Trophoblast cell (in vitro differentiated cells and primary cell): ENCODE measurements at regions not wholly inside any gene's neighbourhood (a gene's known extent, or its start where the extent isn't known, plus 50 kb on each side); places are given as distances from the start of the nearest gene placed in this dataset.
A peak's percentile ranks its signal among the peaks of the same experiment; 100 is the strongest.

Experiments used
- DNase-seq, 2 donors: peaks; one replicate each; pipeline ENCODE4 v3.0.0-alpha.2; 2016
- H2AFZ ChIP-seq: 2 replicates; pipeline ENCODE4 v1.6.1; 2013; ENCODE audit warnings: low read length, moderate library complexity, mild to moderate bottlenecking; ENCODE audit not compliant: insufficient read depth, poor library complexity
- H2AK5ac ChIP-seq: 2 replicates; pipeline ENCODE4 v1.6.1; 2013; ENCODE audit warnings: mild to moderate bottlenecking, low read length
- H2BK120ac ChIP-seq: 2 replicates; pipeline ENCODE4 v1.6.1; 2013; ENCODE audit warnings: low read length, mild to moderate bottlenecking, moderate library complexity; ENCODE audit not compliant: insufficient read depth, poor library complexity
- H2BK12ac ChIP-seq: 2 replicates; pipeline ENCODE4 v1.6.1; 2013; ENCODE audit warnings: mild to moderate bottlenecking, low read length, moderate library complexity
- H2BK5ac ChIP-seq: 2 replicates; pipeline ENCODE4 v1.6.1; 2013; ENCODE audit warnings: low read length, low read depth, moderate library complexity, mild to moderate bottlenecking; ENCODE audit not compliant: poor library complexity
- H3K14ac ChIP-seq: 2 replicates; pipeline ENCODE4 v1.6.1; 2013; ENCODE audit warnings: mild to moderate bottlenecking, low read length
- H3K18ac ChIP-seq: 2 replicates; pipeline ENCODE4 v1.6.1; 2013; ENCODE audit warnings: mild to moderate bottlenecking, low read length
- H3K23ac ChIP-seq: 2 replicates; pipeline ENCODE4 v1.6.1; 2013; ENCODE audit warnings: low read length
- H3K27ac ChIP-seq: 2 replicates; pipeline ENCODE4 v1.5.1; 2013; ENCODE audit warnings: low read depth, mild to moderate bottlenecking, inconsistent platforms, low read length, moderate library complexity
- H3K27me3 ChIP-seq: 2 replicates; pipeline ENCODE4 v1.6.1; 2013; ENCODE audit warnings: inconsistent platforms, mild to moderate bottlenecking, low read length, moderate library complexity; ENCODE audit not compliant: insufficient read depth
- H3K36me3 ChIP-seq, 2 experiments: 1 replicate in 1 of 2; 2 replicates in 1 of 2; pipeline ENCODE4 v1.6.1; 2013; ENCODE audit warnings: low read length in 2 of 2, mild to moderate bottlenecking in 2 of 2, moderate library complexity in 1 of 2; ENCODE audit not compliant: insufficient read depth in 2 of 2, control insufficient read depth in 1 of 2
- H3K4ac ChIP-seq: 2 replicates; pipeline ENCODE4 v1.6.1; 2013; ENCODE audit warnings: low read depth, mild to moderate bottlenecking, low read length, moderate library complexity
- H3K4me1 ChIP-seq, 2 experiments: 1 replicate in 1 of 2; 2 replicates in 1 of 2; pipeline ENCODE4 v1.6.1; 2013; ENCODE audit warnings: low read length in 2 of 2, mild to moderate bottlenecking in 2 of 2, moderate library complexity in 1 of 2; ENCODE audit not compliant: insufficient read depth in 2 of 2, control insufficient read depth in 1 of 2
- H3K4me2 ChIP-seq: 2 replicates; pipeline ENCODE4 v1.6.1; 2013; ENCODE audit warnings: inconsistent platforms, mild to moderate bottlenecking, low read length, moderate library complexity
- H3K4me3 ChIP-seq: 2 replicates; pipeline ENCODE4 v1.5.1; 2013; ENCODE audit warnings: mild to moderate bottlenecking, low read depth, low read length, inconsistent platforms
- H3K79me1 ChIP-seq: one replicate; pipeline ENCODE4 v1.6.1; 2013; ENCODE audit warnings: low read length
- H3K79me2 ChIP-seq: 2 replicates; pipeline ENCODE4 v1.6.1; 2013; ENCODE audit warnings: low read length, mild to moderate bottlenecking; ENCODE audit not compliant: control insufficient read depth, insufficient read depth, poor library complexity
- H3K9ac ChIP-seq: 2 replicates; pipeline ENCODE4 v1.6.1; 2013; ENCODE audit warnings: mild to moderate bottlenecking, low read length
- H3K9me3 ChIP-seq: 2 replicates; pipeline ENCODE4 v1.6.1; 2013; ENCODE audit warnings: low read depth, mild to moderate bottlenecking, control low read depth, inconsistent platforms, low read length; ENCODE audit not compliant: insufficient read depth
- H4K12ac ChIP-seq: 2 replicates; pipeline ENCODE4 v1.6.1; 2013; ENCODE audit warnings: low read depth, mild to moderate bottlenecking, low read length, moderate library complexity
- H4K8ac ChIP-seq: 2 replicates; pipeline ENCODE4 v1.6.1; 2013; ENCODE audit warnings: low read depth, mild to moderate bottlenecking, low read length, moderate library complexity
- H4K91ac ChIP-seq: one replicate; pipeline ENCODE4 v1.6.1; 2013; ENCODE audit warnings: low read depth, mild to moderate bottlenecking, low read length, moderate library complexity
- WGBS: extraction: QIAGEN DNeasy Blood & Tissue Kit; methylation state at CpG from one replicate; pipeline ENCODE4 v1.1.7; 2013; ENCODE audit warnings: missing lambda C conversion rate; ENCODE audit not compliant: insufficient read length, insufficient coverage; ENCODE audit errors: extremely low coverage; 5-methylcytosine and 5-hydroxymethylcytosine counted together

DNA sequence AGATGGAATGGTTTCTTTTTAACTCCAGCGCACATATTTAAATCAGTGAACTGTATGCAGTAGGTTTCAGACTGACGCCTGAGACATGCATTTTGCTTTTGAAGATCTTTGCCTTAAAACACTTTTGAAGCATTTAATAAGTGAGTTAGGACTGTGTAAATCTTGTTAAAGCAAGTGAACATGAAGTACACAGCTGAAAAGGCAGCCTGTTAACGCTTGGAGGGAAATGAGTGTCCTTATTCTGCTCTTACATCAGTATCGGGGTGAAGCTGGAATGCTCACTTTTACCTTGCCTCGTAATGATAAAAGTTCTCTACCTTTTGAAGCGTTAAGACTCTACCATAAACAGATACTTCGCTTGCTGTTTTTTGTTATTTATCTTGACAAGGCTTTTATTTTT is 552.2 kb downstream of the ZNF608 start:
- Histone ChIP-seq H2BK12ac (no peak overlapping the region), H4K8ac (no peak overlapping the region), H3K36me3 (no peaks in the 10 kb centered on the region), H3K79me1 (no peaks in the 10 kb centered on the region), H3K4ac (no peak overlapping the region), H3K18ac (no peak overlapping the region), H2AK5ac (no peak overlapping the region), H3K27ac (no peak overlapping the region), H2AFZ (no peak overlapping the region), H3K9me3 (no peaks in the 10 kb centered on the region), H3K14ac (no peak overlapping the region), H2BK120ac (no peak overlapping the region), H3K27me3 (no peaks in the 10 kb centered on the region), H3K79me2 (no peaks in the 10 kb centered on the region), H3K9ac (no peak overlapping the region), H3K4me3 (no peak overlapping the region), H3K23ac (no peak overlapping the region), H2BK5ac (no peak overlapping the region), H4K91ac (no peak overlapping the region), H3K4me2 (no peak overlapping the region), H4K12ac (no peak overlapping the region), H3K4me1 (no peaks in the 10 kb centered on the region)
- DNase-seq: no peak
- WGBS: no CpG with 5 or more reads among the region's 7 CpGs

- Histone ChIP-seq H2AFZ (no peak overlapping the region), H3K4me2 (no peak overlapping the region)
- WGBS: no CpG with 5 or more reads among the region's 4 CpGs
Measured at GRCh38 chr5:124193371-124193789, 553.1 kb downstream of the ZNF608 start.

DNA sequence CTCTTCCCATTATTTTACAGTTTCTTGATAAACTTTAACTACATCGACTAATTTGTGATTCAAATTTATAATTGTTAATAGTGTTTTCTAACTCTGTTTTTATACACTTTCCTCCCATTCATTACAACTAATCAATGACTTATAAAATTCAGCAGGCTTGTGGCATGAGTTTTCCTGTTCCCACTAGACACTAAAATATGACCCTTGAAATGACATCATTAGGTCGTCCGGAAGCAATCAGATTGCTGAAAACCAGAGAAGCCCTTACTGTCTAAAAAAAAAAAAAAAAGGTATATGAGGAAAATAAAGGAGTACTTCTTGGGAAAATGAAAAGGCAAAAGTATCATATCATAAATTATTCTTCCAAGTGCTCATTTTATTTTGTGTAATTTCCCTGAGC is 553.7 kb downstream of the ZNF608 start:
- Histone ChIP-seq H3K9me3 (no peaks in the 10 kb centered on the region), H2BK5ac (no peak overlapping the region), H2BK120ac (no peak overlapping the region), H4K12ac (no peak overlapping the region), H2BK12ac (no peak overlapping the region), H4K8ac (no peak overlapping the region), H4K91ac (no peak overlapping the region), H3K79me1 (no peaks in the 10 kb centered on the region), H3K4ac (no peak overlapping the region), H2AFZ (no peak overlapping the region), H2AK5ac (no peak overlapping the region), H3K4me2 (no peak overlapping the region), H3K4me3 (no peak overlapping the region), H3K14ac (no peak overlapping the region), H3K79me2 (no peaks in the 10 kb centered on the region), H3K4me1 (no peaks in the 10 kb centered on the region), H3K18ac (no peak overlapping the region), H3K23ac (no peak overlapping the region), H3K27ac (no peak overlapping the region), H3K27me3 (no peaks in the 10 kb centered on the region), H3K9ac (no peak overlapping the region), H3K36me3 (no peaks in the 10 kb centered on the region)
- WGBS: 100% methylated on average over 1 of the region's 3 CpGs
- no peak for DNase-seq

More at GRCh38 chr5:124193371-124193789, 553.1 kb downstream of the ZNF608 start:
- no peak for DNase-seq
- no peak overlapping the region for H3K9ac ChIP-seq
- no peak overlapping the region for H3K4ac ChIP-seq
- H3K18ac ChIP-seq: no peak overlapping the region
- no peak overlapping the region for H3K4me3 ChIP-seq
- H3K9me3 ChIP-seq: no peaks in the 10 kb centered on the region
- H3K23ac ChIP-seq: no peak overlapping the region
- no peak overlapping the region for H4K8ac ChIP-seq
- no peaks in the 10 kb centered on the region for H3K79me2 ChIP-seq
- no peaks in the 10 kb centered on the region for H3K27me3 ChIP-seq
- H3K27ac ChIP-seq: no peak overlapping the region
- H2BK12ac ChIP-seq: no peak overlapping the region
- no peak overlapping the region for H3K14ac ChIP-seq
- no peak overlapping the region for H4K12ac ChIP-seq
- H3K36me3 ChIP-seq: no peaks in the 10 kb centered on the region
- H3K4me1 ChIP-seq: no peaks in the 10 kb centered on the region
- H4K91ac ChIP-seq: no peak overlapping the region
- no peaks in the 10 kb centered on the region for H3K79me1 ChIP-seq
- no peak overlapping the region for H2AK5ac ChIP-seq
- no peak overlapping the region for H2BK5ac ChIP-seq
- no peak overlapping the region for H2BK120ac ChIP-seq

GRCh38 chr5:124185716-124186115 is 560.7 kb downstream of the ZNF608 start:
- Histone ChIP-seq H2BK120ac (no peak overlapping the region), H3K4me3 (no peak overlapping the region), H3K18ac (no peak overlapping the region), H2AK5ac (no peak overlapping the region), H3K4me1 (peaks cover 0 to 2% of the 10 kb centered on the region in 2 experiments), H2AFZ (no peak overlapping the region), H3K36me3 (no peaks in the 10 kb centered on the region), H3K9me3 (no peaks in the 10 kb centered on the region), H3K23ac (no peak overlapping the region), H3K14ac (no peak overlapping the region), H3K9ac (no peak overlapping the region), H3K27me3 (no peaks in the 10 kb centered on the region), H2BK5ac (no peak overlapping the region), H2BK12ac (no peak overlapping the region), H3K4ac (no peak overlapping the region), H3K79me2 (no peaks in the 10 kb centered on the region), H3K79me1 (no peaks in the 10 kb centered on the region), H3K4me2 (no peak overlapping the region), H4K8ac (no peak overlapping the region), H3K27ac (no peak overlapping the region), H4K12ac (no peak overlapping the region), H4K91ac (no peak overlapping the region)
- WGBS: no CpG with 5 or more reads among the region's 3 CpGs
- DNase-seq: peak in 1 of 2 donors; percentile 6
